Peyer's patch (tissue), 4 donors: ENCODE measurements at regions not wholly inside any gene's neighbourhood (a gene's known extent, or its start where the extent isn't known, plus 50 kb on each side); places are given as distances from the start of the nearest gene placed in this dataset.

Experiments
- CTCF ChIP-seq, 6 experiments: fragments of 450-650 bp in 4 of 6; fragments of 200-600 bp in 2 of 6; sonication (generic) in 1 of 6; IDR thresholded peaks; one replicate each; pipeline ENCODE4 v1.5.1; 2017 to 2019; ENCODE audit warnings: antibody characterized with exemption in 6 of 6, mild to moderate bottlenecking in 3 of 6, moderate library complexity in 1 of 6
- POLR2A ChIP-seq, 2 donors: fragments of 450-650 bp; IDR thresholded peaks; one replicate each; pipeline ENCODE4 v1.5.1; 2017; ENCODE audit warnings: antibody characterized with exemption in 2 of 2, mild to moderate bottlenecking in 2 of 2, moderate library complexity in 2 of 2

DNA sequence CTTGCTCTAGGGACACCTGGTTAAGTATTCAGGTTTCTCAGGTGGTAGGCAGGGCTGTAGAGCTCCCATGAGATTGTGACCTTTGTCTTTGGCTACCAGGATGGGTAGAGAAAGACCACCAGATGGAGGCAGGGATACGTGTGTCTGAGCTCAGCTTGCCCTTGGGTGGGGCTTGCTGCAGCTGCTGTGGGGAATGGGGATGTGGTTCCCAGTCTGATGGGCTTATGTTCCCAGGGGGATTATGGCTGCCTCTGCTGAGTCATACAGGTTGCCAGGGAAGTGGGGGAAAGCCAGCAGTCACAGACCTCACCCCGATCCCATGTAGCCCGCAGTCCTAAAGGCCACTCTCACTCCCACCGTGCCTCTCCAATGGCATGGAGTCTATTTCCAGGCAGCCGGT, 659.9 kb upstream of the KLF12 start:
- TF ChIP-seq POLR2A (IDR thresholded peaks at IDR 0.05) (no peak), CTCF (IDR thresholded peaks at IDR 0.05) (no peak)
